Dendritic cell treated with granulocyte-macrophage colony-stimulating factor and Interleukin-4, amounts not matched to agents 40 ng/mL and 50 ng/mL, for 4 days (primary cell): ENCODE measurements at regions not wholly inside any gene's neighbourhood (a gene's known extent, or its start where the extent isn't known, plus 50 kb on each side); places are given as distances from the start of the nearest gene placed in this dataset.

ENCODE experiments used
- H3K27ac Mint-ChIP-seq: one replicate; pipeline ENCODE4 v1.8.0; 2022; ENCODE audit warnings: mild to moderate bottlenecking, mixed read lengths
- H3K27me3 Mint-ChIP-seq: one replicate; pipeline ENCODE4 v1.8.0; 2022; ENCODE audit warnings: mild to moderate bottlenecking, mixed read lengths
- H3K36me3 Mint-ChIP-seq: one replicate; pipeline ENCODE4 v1.8.0; 2022; ENCODE audit warnings: low read depth, mixed read lengths
- H3K4me1 Mint-ChIP-seq: one replicate; pipeline ENCODE4 v1.8.0; 2022; ENCODE audit warnings: low read depth, mixed read lengths
- H3K4me3 Mint-ChIP-seq: one replicate; pipeline ENCODE4 v1.8.0; 2022; ENCODE audit warnings: mild to moderate bottlenecking, moderate library complexity, mixed read lengths
- H3K9me3 Mint-ChIP-seq: one replicate; pipeline ENCODE4 v1.8.0; 2022; ENCODE audit warnings: mixed read lengths
- intact Hi-C: fragments of 100-400 bp; cut with micrococcal nuclease; formaldehyde crosslinking; loops from one replicate; pipeline ENCODE4 v1.15.0; 2022

GRCh38 chr3:124659175-124659574, 71.1 kb upstream of the UMPS start:
- H3K27me3 Mint-ChIP-seq, result peaks cover 6% of the 10 kb centered on the region
- no peak overlapping the region for H3K4me3 Mint-ChIP-seq
- intact Hi-C loops, result no loop called here
- H3K27ac Mint-ChIP-seq, result no peak overlapping the region
- peaks cover 5% of the 10 kb centered on the region for H3K4me1 Mint-ChIP-seq
- no peaks in the 10 kb centered on the region for H3K36me3 Mint-ChIP-seq
- no peaks in the 10 kb centered on the region for H3K9me3 Mint-ChIP-seq

- H3K27me3 Mint-ChIP-seq, result peaks cover 4% of the 10 kb centered on the region
- no peak overlapping the region for H3K4me3 Mint-ChIP-seq
- peaks cover 5% of the 10 kb centered on the region for H3K4me1 Mint-ChIP-seq
- H3K27ac Mint-ChIP-seq, result no peak overlapping the region
- no peaks in the 10 kb centered on the region for H3K36me3 Mint-ChIP-seq
- intact Hi-C loops, result no loop called here
- no peaks in the 10 kb centered on the region for H3K9me3 Mint-ChIP-seq
Observed at GRCh38 chr3:124660599-124660998, 69.7 kb upstream of the UMPS start.

- Mint-ChIP-seq H3K36me3 (no peaks in the 10 kb centered on the region), H3K9me3 (no peaks in the 10 kb centered on the region), H3K27me3 (peaks cover 5% of the 10 kb centered on the region), H3K4me1 (peaks cover 5% of the 10 kb centered on the region), H3K4me3 (no peak overlapping the region), H3K27ac (no peak overlapping the region)
- intact Hi-C loops, result no loop called here
Observed at GRCh38 chr3:124663690-124664089, 66.6 kb upstream of the UMPS start.

- no peaks in the 10 kb centered on the region for H3K36me3 Mint-ChIP-seq
- no peaks in the 10 kb centered on the region for H3K9me3 Mint-ChIP-seq
- no peak overlapping the region for H3K4me3 Mint-ChIP-seq
- intact Hi-C loops, result no loop called here
- no peak overlapping the region for H3K27ac Mint-ChIP-seq
- H3K27me3 Mint-ChIP-seq, result peaks cover 5% of the 10 kb centered on the region
- no peaks in the 10 kb centered on the region for H3K4me1 Mint-ChIP-seq
Observed at GRCh38 chr3:124664804-124665203, 65.4 kb upstream of the UMPS start.

- H3K9me3 Mint-ChIP-seq, result peaks cover 4% of the 10 kb centered on the region
- no peak overlapping the region for H3K4me3 Mint-ChIP-seq
- H3K4me1 Mint-ChIP-seq, result peaks cover 2% of the 10 kb centered on the region
- H3K27ac Mint-ChIP-seq, result no peak overlapping the region
- H3K27me3 Mint-ChIP-seq, result peaks cover 5% of the 10 kb centered on the region
- intact Hi-C loops, result no loop called here
- H3K36me3 Mint-ChIP-seq, result no peaks in the 10 kb centered on the region
Observed at GRCh38 chr3:124666067-124666466, 64.2 kb upstream of the UMPS start.

- H3K36me3 Mint-ChIP-seq, result no peaks in the 10 kb centered on the region
- H3K9me3 Mint-ChIP-seq, result peaks cover 9% of the 10 kb centered on the region
- peaks cover 3% of the 10 kb centered on the region for H3K27me3 Mint-ChIP-seq
- H3K27ac Mint-ChIP-seq, result no peak overlapping the region
- intact Hi-C loops, result no loop called here
- peaks cover 10% of the 10 kb centered on the region for H3K4me1 Mint-ChIP-seq
- no peak overlapping the region for H3K4me3 Mint-ChIP-seq
Observed at GRCh38 chr3:124669470-124669869, 60.8 kb upstream of the UMPS start.

GRCh38 chr3:124671106-124671505, 59.1 kb upstream of the UMPS start:
- H3K4me3 Mint-ChIP-seq, result no peak overlapping the region
- H3K27me3 Mint-ChIP-seq, result peaks cover 3% of the 10 kb centered on the region
- H3K27ac Mint-ChIP-seq, result no peak overlapping the region
- H3K4me1 Mint-ChIP-seq, result peaks cover 10% of the 10 kb centered on the region
- intact Hi-C loops, result no loop called here
- no peaks in the 10 kb centered on the region for H3K36me3 Mint-ChIP-seq
- peaks cover 9% of the 10 kb centered on the region for H3K9me3 Mint-ChIP-seq

- H3K27ac Mint-ChIP-seq, result no peak overlapping the region
- no peaks in the 10 kb centered on the region for H3K27me3 Mint-ChIP-seq
- no peaks in the 10 kb centered on the region for H3K36me3 Mint-ChIP-seq
- peaks cover 9% of the 10 kb centered on the region for H3K9me3 Mint-ChIP-seq
- H3K4me1 Mint-ChIP-seq, result peaks cover 10% of the 10 kb centered on the region
- intact Hi-C loops, result no loop called here
- H3K4me3 Mint-ChIP-seq, result no peak overlapping the region
Observed at GRCh38 chr3:124674336-124674735, 55.9 kb upstream of the UMPS start.

- intact Hi-C loops, result no loop called here
- Mint-ChIP-seq H3K27me3 (peaks cover 3% of the 10 kb centered on the region), H3K27ac (no peak overlapping the region), H3K4me1 (peaks cover 6% of the 10 kb centered on the region), H3K9me3 (peaks cover 4% of the 10 kb centered on the region), H3K4me3 (no peak overlapping the region), H3K36me3 (no peaks in the 10 kb centered on the region)
Observed at GRCh38 chr3:124676236-124676635, 54.0 kb upstream of the UMPS start.

- intact Hi-C loops, result no loop called here
- H3K27me3 Mint-ChIP-seq, result peaks cover 4% of the 10 kb centered on the region
- no peak overlapping the region for H3K27ac Mint-ChIP-seq
- H3K36me3 Mint-ChIP-seq, result no peaks in the 10 kb centered on the region
- no peak overlapping the region for H3K4me3 Mint-ChIP-seq
- no peaks in the 10 kb centered on the region for H3K9me3 Mint-ChIP-seq
- H3K4me1 Mint-ChIP-seq, result no peaks in the 10 kb centered on the region
Observed at GRCh38 chr3:124679048-124679638, 51.1 kb upstream of the UMPS start.
